Mesenchymal stem cell (in vitro differentiated cells and primary cell): ENCODE measurements at regions not wholly inside any gene's neighbourhood (a gene's known extent, or its start where the extent isn't known, plus 50 kb on each side); places are given as distances from the start of the nearest gene placed in this dataset.

Source experiments
- DNase-seq: peaks from one replicate; pipeline ENCODE4 v3.0.0-alpha.2; 2013
- H2AFZ ChIP-seq: one replicate; pipeline ENCODE4 v1.6.1; 2013; ENCODE audit warnings: low read depth, mild to moderate bottlenecking, control low read depth, inconsistent platforms, low read length, moderate library complexity
- H2AK5ac ChIP-seq: 2 replicates; pipeline ENCODE4 v1.6.1; 2013; ENCODE audit warnings: low read length, moderate library complexity, mild to moderate bottlenecking, inconsistent platforms; ENCODE audit not compliant: severe bottlenecking
- H2BK120ac ChIP-seq: one replicate; pipeline ENCODE4 v1.6.1; 2013; ENCODE audit warnings: low read depth, mild to moderate bottlenecking, inconsistent platforms, low read length, moderate library complexity
- H2BK12ac ChIP-seq, 2 experiments: one replicate each; pipeline ENCODE4 v1.6.1; 2013; ENCODE audit warnings: inconsistent platforms in 2 of 2, low read length in 2 of 2, mild to moderate bottlenecking in 2 of 2, moderate library complexity in 2 of 2, control low read depth in 1 of 2
- H2BK15ac ChIP-seq: one replicate; pipeline ENCODE4 v1.6.1; 2013; ENCODE audit warnings: mild to moderate bottlenecking, low read depth, inconsistent platforms; ENCODE audit not compliant: poor library complexity, severe bottlenecking
- H2BK5ac ChIP-seq: 2 replicates; pipeline ENCODE4 v1.6.1; 2013; ENCODE audit warnings: low read depth, mild to moderate bottlenecking, low read length, control low read depth, inconsistent platforms; ENCODE audit not compliant: poor library complexity, severe bottlenecking
- H3K14ac ChIP-seq, 2 experiments: one replicate each; pipeline ENCODE4 v1.6.1; 2013; ENCODE audit warnings: inconsistent platforms in 2 of 2, low read length in 2 of 2, control low read depth in 1 of 2, mild to moderate bottlenecking in 1 of 2, moderate library complexity in 1 of 2
- H3K18ac ChIP-seq, 2 experiments: one replicate each; pipeline ENCODE4 v1.6.1; 2013; ENCODE audit warnings: inconsistent platforms in 2 of 2, low read length in 2 of 2, control low read depth in 1 of 2, low read depth in 1 of 2, mild to moderate bottlenecking in 1 of 2
- H3K23ac ChIP-seq, 2 experiments: one replicate each; pipeline ENCODE4 v1.6.1; 2013; ENCODE audit warnings: inconsistent platforms in 2 of 2, low read length in 2 of 2, mild to moderate bottlenecking in 2 of 2, moderate library complexity in 2 of 2, control low read depth in 1 of 2
- H3K27ac ChIP-seq: 2 replicates; pipeline ENCODE4 v1.5.1; 2013; ENCODE audit warnings: mild to moderate bottlenecking, moderate library complexity, low read length, control low read depth, inconsistent platforms; ENCODE audit not compliant: poor library complexity, severe bottlenecking
- H3K27me3 ChIP-seq, 2 experiments: 2 replicates each; pipeline versions ENCODE4 v1.6.1 to v1.7.0; 2013; ENCODE audit warnings: low read length in 2 of 2, mild to moderate bottlenecking in 2 of 2, moderate library complexity in 2 of 2, control low read depth in 1 of 2, inconsistent platforms in 1 of 2; ENCODE audit not compliant: control insufficient read depth in 1 of 2, insufficient read depth in 1 of 2
- H3K36me3 ChIP-seq, 2 experiments: 2 replicates each; pipeline versions ENCODE4 v1.6.1 to v1.7.0; 2013; ENCODE audit warnings: low read length in 2 of 2, control low read depth in 1 of 2, inconsistent platforms in 1 of 2, low read depth in 1 of 2, mild to moderate bottlenecking in 1 of 2; ENCODE audit not compliant: insufficient read depth in 2 of 2, control insufficient read depth in 1 of 2
- H3K4ac ChIP-seq, 2 experiments: one replicate each; pipeline ENCODE4 v1.6.1; 2013; ENCODE audit warnings: inconsistent platforms in 2 of 2, low read length in 2 of 2, mild to moderate bottlenecking in 2 of 2, moderate library complexity in 2 of 2, control low read depth in 1 of 2, low read depth in 1 of 2
- H3K4me1 ChIP-seq: 2 replicates; pipeline ENCODE4 v1.6.1; 2013; ENCODE audit warnings: low read depth, low read length, control low read depth; ENCODE audit not compliant: control insufficient read depth, insufficient read depth
- H3K4me2 ChIP-seq: 2 replicates; pipeline ENCODE4 v1.6.1; 2013; ENCODE audit warnings: low read length, mild to moderate bottlenecking, inconsistent platforms; ENCODE audit not compliant: poor library complexity, severe bottlenecking
- H3K4me3 ChIP-seq, 2 experiments: 2 replicates each; pipeline versions ENCODE4 v1.5.1 to v1.7.0; 2013; ENCODE audit warnings: low read length in 2 of 2, mild to moderate bottlenecking in 2 of 2, control low read depth in 1 of 2, low read depth in 1 of 2; ENCODE audit not compliant: insufficient read depth in 1 of 2
- H3K79me1 ChIP-seq: replicated peaks from 2 replicates; pipeline ENCODE4 v1.6.1; 2013; ENCODE audit warnings: mild to moderate bottlenecking, control low read depth, low read length, inconsistent platforms; ENCODE audit not compliant: poor library complexity, severe bottlenecking
- H3K9ac ChIP-seq: 2 replicates; pipeline ENCODE4 v1.7.0; 2013; ENCODE audit warnings: mild to moderate bottlenecking, low read length, moderate library complexity
- H3K9me3 ChIP-seq: 2 replicates; pipeline ENCODE4 v1.7.0; 2013; ENCODE audit warnings: mild to moderate bottlenecking, low read length; ENCODE audit not compliant: control insufficient read depth
- H4K8ac ChIP-seq: one replicate; pipeline ENCODE4 v1.6.1; 2013; ENCODE audit warnings: inconsistent platforms, mild to moderate bottlenecking, low read length, moderate library complexity
- H4K91ac ChIP-seq: one replicate; pipeline ENCODE4 v1.6.1; 2013; ENCODE audit warnings: mild to moderate bottlenecking, low read length, inconsistent platforms
- WGBS: methylation state at CpG from one replicate; pipeline ENCODE4 v1.1.7; 2013; ENCODE audit warnings: mixed read lengths; 5-methylcytosine and 5-hydroxymethylcytosine counted together

DNA sequence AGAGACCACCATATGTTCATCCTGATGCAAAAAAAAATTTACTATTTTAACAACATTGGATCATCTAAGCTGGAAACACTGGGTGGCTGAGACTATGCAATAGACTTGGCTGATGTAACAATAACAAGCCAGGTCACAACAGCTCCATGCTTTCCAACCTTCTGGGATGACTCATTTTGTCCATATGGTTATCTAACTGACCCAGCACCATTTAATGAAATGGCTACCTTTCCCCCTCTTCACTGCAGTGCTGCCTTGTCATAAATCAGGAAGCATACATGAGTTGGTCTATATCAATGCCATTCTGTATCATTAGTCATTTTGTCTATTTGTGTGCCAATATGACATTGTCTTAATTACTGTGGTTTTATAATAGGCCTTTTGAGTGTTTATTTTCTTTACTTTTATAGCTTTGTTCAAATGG lies 217.6 kb upstream of the KCNJ16 start:
- peak; percentile 79 for DNase-seq
- H3K14ac ChIP-seq: no peak overlapping the region

GRCh38 chr17:69858460-69858859 lies 216.6 kb upstream of the KCNJ16 start:
- no peak overlapping the region for H3K18ac ChIP-seq
- H3K4me3 ChIP-seq: no peak overlapping the region
- H3K4ac ChIP-seq: no peak overlapping the region
- no peak overlapping the region for H3K14ac ChIP-seq
- H3K27ac ChIP-seq: no peak overlapping the region
- H2AFZ ChIP-seq: no peak overlapping the region
- 39% methylated on average over 2 of the region's 3 CpGs for WGBS
- no peaks in the 10 kb centered on the region for H3K79me1 ChIP-seq
- H4K8ac ChIP-seq: no peak overlapping the region
- H4K91ac ChIP-seq: no peak overlapping the region
- H3K9ac ChIP-seq: no peak overlapping the region
- no peak overlapping the region for H3K23ac ChIP-seq
- H3K27me3 ChIP-seq: no peaks in the 10 kb centered on the region
- H3K36me3 ChIP-seq: no peaks in the 10 kb centered on the region
- no peak overlapping the region for H2BK12ac ChIP-seq
- H2AK5ac ChIP-seq: no peak overlapping the region
- peaks cover 17% of the 10 kb centered on the region for H3K9me3 ChIP-seq
- H2BK5ac ChIP-seq: no peak overlapping the region
- no peaks in the 10 kb centered on the region for H3K4me1 ChIP-seq
- no peak overlapping the region for H3K4me2 ChIP-seq
- no peak for DNase-seq
- H2BK120ac ChIP-seq: no peak overlapping the region
- no peak overlapping the region for H2BK15ac ChIP-seq

More for the DNA sequence above, 217.6 kb upstream of the KCNJ16 start:
- Histone ChIP-seq H3K4me1 (no peaks in the 10 kb centered on the region), H3K27ac (no peak overlapping the region), H2AFZ (no peak overlapping the region), H2BK12ac (no peak overlapping the region), H2AK5ac (no peak overlapping the region), H3K9ac (peak overlapping the region; percentile 18), H2BK120ac (no peak overlapping the region), H3K9me3 (peaks cover 17% of the 10 kb centered on the region), H4K91ac (no peak overlapping the region), H3K79me1 (no peaks in the 10 kb centered on the region), H3K23ac (no peak overlapping the region), H3K4me2 (no peak overlapping the region), H3K36me3 (no peaks in the 10 kb centered on the region), H2BK5ac (no peak overlapping the region), H4K8ac (no peak overlapping the region), H3K4ac (no peak overlapping the region), H2BK15ac (no peak overlapping the region), H3K18ac (no peak overlapping the region), H3K4me3 (no peak overlapping the region), H3K27me3 (no peaks in the 10 kb centered on the region)

- H2AK5ac ChIP-seq: no peak overlapping the region
- no peak overlapping the region for H2BK12ac ChIP-seq
- H2BK5ac ChIP-seq: no peak overlapping the region
- no peak for DNase-seq
- H3K4me2 ChIP-seq: no peak overlapping the region
- no peak overlapping the region for H3K4me3 ChIP-seq
- no peak overlapping the region for H3K9ac ChIP-seq
- no peak overlapping the region for H2BK15ac ChIP-seq
- no peaks in the 10 kb centered on the region for H3K79me1 ChIP-seq
- H3K18ac ChIP-seq: no peak overlapping the region
- no peaks in the 10 kb centered on the region for H3K27me3 ChIP-seq
- H3K36me3 ChIP-seq: no peaks in the 10 kb centered on the region
- no peak overlapping the region for H3K27ac ChIP-seq
- WGBS: 87% methylated on average over 3 of the region's 3 CpGs
- no peak overlapping the region for H3K23ac ChIP-seq
- H2BK120ac ChIP-seq: no peak overlapping the region
- H3K9me3 ChIP-seq: peaks cover 17% of the 10 kb centered on the region
- H3K14ac ChIP-seq: no peak overlapping the region
- no peak overlapping the region for H4K91ac ChIP-seq
- no peak overlapping the region for H4K8ac ChIP-seq
- no peaks in the 10 kb centered on the region for H3K4me1 ChIP-seq
- no peak overlapping the region for H2AFZ ChIP-seq
- no peak overlapping the region for H3K4ac ChIP-seq
Observed at GRCh38 chr17:69860142-69860680, 214.8 kb upstream of the KCNJ16 start.

DNA sequence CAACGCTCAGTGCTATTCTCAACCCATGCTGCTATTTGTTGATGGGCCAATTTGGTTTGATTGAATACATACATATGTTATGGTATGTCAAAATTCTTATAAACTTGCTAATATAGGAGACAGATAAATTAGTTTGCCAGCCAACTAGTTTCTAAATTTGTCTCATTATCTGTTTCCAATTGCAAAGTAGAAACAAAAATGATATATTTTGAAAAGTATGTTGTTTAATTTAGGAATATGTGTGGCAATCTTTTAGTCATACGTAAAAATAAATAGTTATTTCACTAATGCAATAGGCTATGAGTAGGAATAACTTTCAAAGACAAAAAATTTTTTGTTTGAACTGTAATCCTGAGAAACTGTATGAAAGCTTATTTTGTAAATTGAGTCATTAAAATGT lies 210.6 kb upstream of the KCNJ16 start:
- no peak overlapping the region for H2AK5ac ChIP-seq
- 100% methylated on average over 1 of the region's 2 CpGs for WGBS
- H3K14ac ChIP-seq: no peak overlapping the region
- H4K8ac ChIP-seq: no peak overlapping the region
- H3K4me3 ChIP-seq: no peak overlapping the region
- no peak overlapping the region for H3K9ac ChIP-seq
- H3K4me2 ChIP-seq: no peak overlapping the region
- DNase-seq: no peak
- no peak overlapping the region for H2BK15ac ChIP-seq
- H3K36me3 ChIP-seq: no peaks in the 10 kb centered on the region
- no peak overlapping the region for H3K18ac ChIP-seq
- no peak overlapping the region for H3K23ac ChIP-seq
- H2AFZ ChIP-seq: no peak overlapping the region
- no peak overlapping the region for H4K91ac ChIP-seq
- H3K4ac ChIP-seq: no peak overlapping the region
- H3K27ac ChIP-seq: no peak overlapping the region
- no peaks in the 10 kb centered on the region for H3K27me3 ChIP-seq
- H2BK12ac ChIP-seq: no peak overlapping the region
- no peaks in the 10 kb centered on the region for H3K4me1 ChIP-seq
- H3K9me3 ChIP-seq: peaks cover 8% of the 10 kb centered on the region
- H2BK120ac ChIP-seq: no peak overlapping the region
- H3K79me1 ChIP-seq: no peaks in the 10 kb centered on the region
- no peak overlapping the region for H2BK5ac ChIP-seq
